Hepatocyte (in vitro differentiated cells): ENCODE measurements at regions not wholly inside any gene's neighbourhood (a gene's known extent, or its start where the extent isn't known, plus 50 kb on each side); places are given as distances from the start of the nearest gene placed in this dataset.

Experiments
- DNase-seq: peaks from one replicate; pipeline ENCODE4 v3.0.0-alpha.2; 2016; ENCODE audit warnings: low spot score
- H2AFZ ChIP-seq: fragments of 200-600 bp; sonication (generic); 2 replicates; pipeline ENCODE4 v1.6.0; 2016; ENCODE audit warnings: antibody characterized with exemption, mild to moderate bottlenecking
- H3K27ac ChIP-seq: fragments of 200-600 bp; sonication (generic); 2 replicates; pipeline ENCODE4 v1.5.1; 2016; ENCODE audit warnings: mild to moderate bottlenecking
- H3K27me3 ChIP-seq: fragments of 200-600 bp; sonication (generic); 2 replicates; pipeline ENCODE4 v1.6.1; 2016
- H3K36me3 ChIP-seq: fragments of 200-600 bp; sonication (generic); replicated peaks from 2 replicates; pipeline ENCODE4 v1.5.1; 2016; ENCODE audit warnings: low read depth; ENCODE audit not compliant: insufficient read depth
- H3K4me1 ChIP-seq: fragments of 200-600 bp; sonication (generic); 2 replicates; pipeline ENCODE4 v1.5.1; 2016; ENCODE audit warnings: mild to moderate bottlenecking, moderate library complexity; ENCODE audit not compliant: insufficient read depth
- H3K4me2 ChIP-seq: fragments of 200-600 bp; sonication (generic); 2 replicates; pipeline ENCODE4 v1.6.0; 2016
- H3K4me3 ChIP-seq: fragments of 200-600 bp; sonication (generic); 2 replicates; pipeline ENCODE4 v1.5.1; 2016; ENCODE audit warnings: mild to moderate bottlenecking
- H3K79me2 ChIP-seq: fragments of 200-600 bp; sonication (generic); 2 replicates; pipeline ENCODE4 v1.6.0; 2017; ENCODE audit warnings: mild to moderate bottlenecking
- H3K9me2 ChIP-seq: fragments of 200-600 bp; sonication (generic); replicated peaks from 2 replicates; pipeline ENCODE4 v1.6.0; 2017; ENCODE audit warnings: mild to moderate bottlenecking; ENCODE audit not compliant: insufficient read depth
- H3K9me3 ChIP-seq: fragments of 200-600 bp; sonication (generic); 2 replicates; pipeline ENCODE4 v1.5.1; 2016; ENCODE audit warnings: low read depth, mild to moderate bottlenecking
- H4K20me1 ChIP-seq: fragments of 200-600 bp; sonication (generic); 2 replicates; pipeline ENCODE4 v1.6.0; 2016; ENCODE audit warnings: mild to moderate bottlenecking; ENCODE audit not compliant: insufficient read depth, poor library complexity, severe bottlenecking
- CTCF ChIP-seq: fragments of 200-600 bp; sonication (generic); IDR thresholded peaks from 2 replicates; pipeline ENCODE4 v1.5.1; 2016; ENCODE audit warnings: antibody characterized with exemption, mild to moderate bottlenecking; ENCODE audit not compliant: poor library complexity
- EZH2 ChIP-seq: fragments of 200-600 bp; sonication (generic); IDR thresholded peaks from 2 replicates; pipeline ENCODE4 v1.6.1; 2016; ENCODE audit warnings: antibody characterized with exemption, mild to moderate bottlenecking, borderline replicate concordance
- EZH2phosphoT487 ChIP-seq: fragments of 200-600 bp; sonication (generic); IDR thresholded peaks from one replicate; pipeline ENCODE4 v1.6.1; 2018; ENCODE audit warnings: antibody characterized with exemption, mild to moderate bottlenecking, low read depth, moderate library complexity; ENCODE audit not compliant: unreplicated experiment, severe bottlenecking
- WGBS: methylation state at CpG from one replicate; pipeline ENCODE4 v1.1.6; 2016; ENCODE audit warnings: low lambda C conversion rate; ENCODE audit errors: missing lambda C conversion rate; 5-methylcytosine and 5-hydroxymethylcytosine counted together

GRCh38 chr6:169108753-169109152 is 144.9 kb downstream of the THBS2 start:
- H3K36me3 ChIP-seq = no peaks in the 10 kb centered on the region
- H3K27ac ChIP-seq = no peak overlapping the region
- no peaks in the 10 kb centered on the region for H3K79me2 ChIP-seq
- no peak for TF ChIP-seq CTCF
- TF ChIP-seq EZH2phosphoT487 = no peak
- TF ChIP-seq EZH2 = no peak
- no peak for DNase-seq
- H3K4me1 ChIP-seq = no peaks in the 10 kb centered on the region
- no peaks in the 10 kb centered on the region for H3K9me3 ChIP-seq
- 100% methylated on average over 5 of the region's 5 CpGs for WGBS
- H3K27me3 ChIP-seq = no peaks in the 10 kb centered on the region
- H3K9me2 ChIP-seq = no peaks in the 10 kb centered on the region
- no peak overlapping the region for H2AFZ ChIP-seq
- H3K4me2 ChIP-seq = no peak overlapping the region
- no peak overlapping the region for H3K4me3 ChIP-seq
- no peaks in the 10 kb centered on the region for H4K20me1 ChIP-seq

- DNase-seq = no peak
- H3K4me2 ChIP-seq = no peak overlapping the region
- no peaks in the 10 kb centered on the region for H3K36me3 ChIP-seq
- H3K4me1 ChIP-seq = no peaks in the 10 kb centered on the region
- no peaks in the 10 kb centered on the region for H3K9me3 ChIP-seq
- TF ChIP-seq CTCF = no peak
- no peak for TF ChIP-seq EZH2
- no peak for TF ChIP-seq EZH2phosphoT487
- H3K27me3 ChIP-seq = no peaks in the 10 kb centered on the region
- H2AFZ ChIP-seq = no peak overlapping the region
- no peaks in the 10 kb centered on the region for H3K79me2 ChIP-seq
- no peaks in the 10 kb centered on the region for H3K9me2 ChIP-seq
- WGBS = 72% methylated on average over 2 of the region's 2 CpGs
- no peak overlapping the region for H3K4me3 ChIP-seq
- no peak overlapping the region for H3K27ac ChIP-seq
- no peaks in the 10 kb centered on the region for H4K20me1 ChIP-seq
Measured at GRCh38 chr6:169106176-169106575, 147.5 kb downstream of the THBS2 start.

DNA sequence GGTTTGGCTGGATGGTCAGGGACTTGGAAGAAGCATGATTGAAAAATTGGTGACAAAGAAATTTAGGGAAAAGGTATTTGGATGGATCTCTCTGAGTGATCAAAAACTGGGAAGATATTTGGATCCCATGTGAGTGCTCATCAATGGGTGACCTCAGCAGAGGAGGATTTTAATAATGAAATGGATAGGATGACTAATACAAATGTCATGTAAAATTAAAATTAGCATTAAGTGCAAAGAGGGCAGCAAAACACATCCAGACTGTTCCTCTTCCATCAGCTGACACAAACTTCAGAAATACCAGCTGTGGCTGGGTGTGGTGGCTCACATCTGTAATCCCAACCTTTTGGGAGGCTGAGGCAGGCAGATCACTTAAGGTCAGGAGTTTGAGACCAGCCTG is 151.7 kb downstream of the THBS2 start:
- H4K20me1 ChIP-seq = no peaks in the 10 kb centered on the region
- H3K27me3 ChIP-seq = no peaks in the 10 kb centered on the region
- no peaks in the 10 kb centered on the region for H3K36me3 ChIP-seq
- no peak for DNase-seq
- H3K4me3 ChIP-seq = no peak overlapping the region
- no peak overlapping the region for H2AFZ ChIP-seq
- no peaks in the 10 kb centered on the region for H3K4me1 ChIP-seq
- TF ChIP-seq CTCF = no peak
- TF ChIP-seq EZH2phosphoT487 = no peak
- no peak for TF ChIP-seq EZH2
- H3K9me2 ChIP-seq = no peaks in the 10 kb centered on the region
- no peak overlapping the region for H3K27ac ChIP-seq
- no peaks in the 10 kb centered on the region for H3K9me3 ChIP-seq
- no peaks in the 10 kb centered on the region for H3K79me2 ChIP-seq
- H3K4me2 ChIP-seq = no peak overlapping the region
